HG03175 (cell line): ENCODE measurements at regions not wholly inside any gene's neighbourhood (a gene's known extent, or its start where the extent isn't known, plus 50 kb on each side); places are given as distances from the start of the nearest gene placed in this dataset.

Experiments used
- ATAC-seq: cut with Tn5 transposase; IDR thresholded peaks from one replicate; pipeline ENCODE4 v1.9.1; 2021; ENCODE audit warnings: mild to moderate bottlenecking, moderate library complexity; ENCODE audit not compliant: unreplicated experiment

GRCh38 chr5:68529581-68529980 is 314.0 kb downstream of the PIK3R1 start:
- ATAC-seq = no peak

DNA sequence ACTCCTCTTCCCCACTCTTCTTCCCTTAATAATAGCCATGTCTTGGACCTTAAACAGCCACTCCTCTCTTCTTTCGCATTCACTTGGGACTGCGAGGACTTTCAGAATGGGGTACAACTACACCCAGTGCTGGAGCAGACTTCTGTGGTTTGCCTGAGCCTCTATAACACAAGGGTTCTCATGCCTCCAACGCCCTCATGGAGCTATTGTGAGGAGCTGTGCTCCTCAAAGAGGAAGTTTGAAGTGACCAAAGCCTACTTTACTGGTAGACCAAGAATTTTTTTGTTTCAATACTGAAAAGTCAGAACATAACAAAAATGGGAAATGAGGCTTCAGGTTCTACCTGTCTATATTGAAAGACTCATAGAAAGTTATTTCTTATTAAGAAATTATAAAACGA is 316.4 kb downstream of the PIK3R1 start:
- ATAC-seq = no peak

GRCh38 chr5:68533051-68533450 is 317.5 kb downstream of the PIK3R1 start:
- no peak for ATAC-seq

GRCh38 chr5:68533571-68534084 is 318.1 kb downstream of the PIK3R1 start:
- no peak for ATAC-seq

DNA sequence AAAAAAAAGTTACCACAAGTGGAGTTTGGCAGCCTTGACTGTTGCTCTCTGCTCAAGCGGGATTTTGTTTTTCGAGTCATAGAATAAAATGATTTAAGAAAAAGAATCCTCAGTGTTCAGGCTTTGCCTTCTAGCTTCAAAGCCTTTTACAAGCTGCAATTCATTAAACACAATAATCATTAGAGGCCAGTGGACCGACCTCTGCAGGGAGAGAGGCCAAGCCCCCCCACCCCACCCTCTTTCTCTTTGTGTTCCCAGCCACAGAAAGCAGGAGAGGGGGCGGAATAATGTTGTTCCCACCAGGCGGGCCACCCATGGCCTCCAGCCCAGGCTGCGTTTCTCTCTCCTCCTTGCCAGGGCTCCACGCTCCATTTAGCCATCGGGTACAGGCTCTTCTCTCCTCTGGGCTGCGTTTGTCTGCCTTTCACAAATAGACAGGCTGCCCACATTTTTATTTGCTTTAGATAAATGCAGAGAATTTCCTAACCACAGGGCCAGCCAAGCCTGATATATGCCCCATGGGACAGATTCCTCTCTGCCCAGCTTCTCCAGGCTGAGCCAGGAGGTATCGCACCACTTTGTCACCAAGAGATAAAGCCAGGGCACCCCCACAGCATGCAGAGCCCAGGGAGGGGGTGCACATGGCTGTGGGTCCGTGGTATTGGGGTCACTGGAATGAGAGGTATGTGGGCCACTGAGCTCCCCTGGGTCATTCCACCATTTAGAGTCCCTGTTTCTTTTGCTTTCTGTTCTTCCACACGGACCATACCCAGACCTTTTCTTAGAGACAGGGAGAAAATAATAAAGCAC is 318.8 kb downstream of the PIK3R1 start:
- no peak for ATAC-seq

- no peak for ATAC-seq
Measured at GRCh38 chr5:68534956-68535520, 319.5 kb downstream of the PIK3R1 start.

DNA sequence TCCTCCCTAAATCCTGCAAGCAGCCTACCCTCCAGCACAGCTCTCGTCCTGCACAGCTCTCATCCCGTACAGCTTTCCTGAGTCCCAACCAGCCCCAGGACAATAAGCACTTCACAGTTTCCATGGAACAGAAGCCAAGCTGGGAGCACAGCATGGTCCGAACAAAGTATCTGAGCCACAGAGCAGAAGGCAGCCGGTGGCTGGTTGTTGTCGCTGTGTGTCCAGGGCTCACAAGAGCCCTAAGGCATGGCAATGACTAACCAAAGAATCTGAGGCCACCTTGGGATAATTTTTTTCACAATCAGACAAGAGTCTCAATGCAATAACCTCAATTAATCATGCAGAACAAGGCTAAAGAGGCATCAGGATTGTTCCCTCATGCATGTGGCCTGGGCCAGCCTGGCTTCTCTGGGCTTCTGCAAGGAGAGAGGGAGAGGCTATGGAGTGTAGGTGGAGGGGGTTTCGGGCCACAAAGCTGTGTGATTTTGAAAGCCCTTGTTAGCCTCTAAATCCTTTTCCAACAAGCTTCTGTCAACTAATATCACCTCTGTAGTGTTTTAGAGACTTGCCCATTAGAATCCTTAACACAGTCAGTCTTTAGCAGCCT is 323.4 kb downstream of the PIK3R1 start:
- ATAC-seq = no peak

DNA sequence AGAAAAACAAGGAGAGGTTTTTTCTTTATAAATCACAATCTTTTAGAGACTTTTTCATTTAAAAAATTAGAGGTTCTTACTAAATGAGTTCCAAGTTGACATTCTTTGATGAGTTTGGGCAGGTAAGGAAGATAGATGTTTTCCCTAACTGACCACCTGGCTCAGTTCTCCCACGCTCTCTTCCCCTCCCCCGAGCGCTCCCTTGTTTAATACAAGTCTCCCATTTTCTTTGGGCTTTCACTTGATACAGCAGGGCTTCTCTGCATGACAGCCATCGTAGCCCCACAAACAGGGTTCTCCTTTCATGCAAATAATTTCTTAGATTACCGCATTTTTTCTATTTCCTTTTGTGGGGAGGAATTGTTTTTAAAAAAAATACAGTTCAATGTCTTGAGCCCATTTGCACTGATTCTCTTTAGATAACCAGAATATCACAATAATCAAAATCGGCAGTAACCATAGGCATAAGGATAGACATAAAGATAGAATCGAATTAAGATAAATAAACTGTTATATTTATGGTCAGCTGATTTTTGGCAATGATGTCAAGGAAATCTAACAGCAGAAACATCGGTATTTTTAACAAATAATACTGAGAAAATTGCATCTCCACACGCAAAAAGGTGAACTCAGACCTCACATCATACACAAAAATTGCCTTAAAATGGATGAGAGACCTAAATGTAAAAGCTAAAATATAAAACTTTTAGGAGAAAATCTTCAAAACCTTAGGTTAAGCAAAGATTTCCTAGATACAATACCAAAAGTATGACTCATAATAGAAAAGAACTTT is 325.4 kb downstream of the PIK3R1 start:
- ATAC-seq = no peak

- no peak for ATAC-seq
Measured at GRCh38 chr5:68542207-68542606, 326.7 kb downstream of the PIK3R1 start.

GRCh38 chr5:68543212-68543611 is 327.7 kb downstream of the PIK3R1 start:
- no peak for ATAC-seq

GRCh38 chr5:68544091-68544647 is 328.6 kb downstream of the PIK3R1 start:
- ATAC-seq = no peak

- ATAC-seq = no peak
Measured at GRCh38 chr5:68544648-68545552, 329.3 kb downstream of the PIK3R1 start.

DNA sequence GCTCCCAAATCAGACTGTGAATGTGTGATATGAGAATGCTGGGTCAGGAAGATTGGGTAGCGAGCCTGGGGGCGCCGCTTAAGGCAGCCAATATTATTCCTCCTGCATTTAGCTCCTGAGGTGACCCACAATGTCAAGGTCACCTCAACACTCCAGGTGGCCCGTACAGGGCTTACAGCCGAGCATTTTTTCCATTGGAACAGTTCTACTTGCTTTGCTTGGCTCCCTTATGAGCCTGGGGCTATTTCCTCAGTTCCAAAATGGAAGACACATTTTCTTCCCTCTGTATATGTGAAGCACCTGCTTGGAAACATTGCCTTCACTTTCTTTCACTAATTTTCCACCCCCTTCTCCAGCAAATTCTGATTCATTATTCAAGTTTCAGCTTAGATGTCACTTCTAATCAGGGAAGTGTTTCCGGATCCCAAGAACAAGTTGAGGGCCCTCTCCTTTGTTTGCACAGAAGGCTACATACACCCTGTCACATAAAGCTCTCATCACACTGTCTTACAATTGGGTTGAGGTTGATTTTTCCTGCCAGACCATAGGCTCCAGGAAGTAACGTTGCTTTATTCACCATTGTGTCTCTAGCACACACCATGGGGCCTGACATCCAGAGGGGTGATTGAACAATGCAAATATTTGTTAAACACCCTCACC is 330.2 kb downstream of the PIK3R1 start:
- no peak for ATAC-seq

DNA sequence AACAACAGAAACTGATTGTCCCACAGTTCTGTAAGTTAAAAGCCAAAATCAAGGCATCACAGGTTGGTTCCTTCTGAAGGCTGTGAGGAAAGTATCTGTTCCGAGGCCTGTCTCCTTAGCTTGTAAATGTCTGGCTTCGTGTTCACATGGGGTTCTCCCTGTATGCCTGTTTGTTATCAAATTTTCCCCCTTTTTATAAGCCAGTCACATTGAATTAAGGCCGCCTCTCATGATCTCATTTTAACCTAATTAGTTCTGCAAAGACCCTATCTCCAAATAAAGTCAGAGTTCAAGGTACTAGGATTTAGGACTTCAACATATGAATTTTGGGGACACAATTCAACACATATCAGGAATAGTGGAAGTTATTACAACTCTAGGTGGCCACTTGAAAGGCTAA is 331.5 kb downstream of the PIK3R1 start:
- no peak for ATAC-seq

GRCh38 chr5:68547622-68548021 is 332.1 kb downstream of the PIK3R1 start:
- no peak for ATAC-seq

- ATAC-seq = no peak
Measured at GRCh38 chr5:68548959-68549676, 333.6 kb downstream of the PIK3R1 start.

GRCh38 chr5:68550015-68550414 is 334.5 kb downstream of the PIK3R1 start:
- ATAC-seq = no peak

GRCh38 chr5:68551436-68551835 is 335.9 kb downstream of the PIK3R1 start:
- ATAC-seq = no peak
